Esophagus muscularis mucosa (tissue), 4 donors: ENCODE measurements at regions not wholly inside any gene's neighbourhood (a gene's known extent, or its start where the extent isn't known, plus 50 kb on each side); places are given as distances from the start of the nearest gene placed in this dataset.
"Not testable (repeated sequence)": the region's sequence is repeated elsewhere in the genome, so short reads cannot be mapped to it uniquely, and the experiment has no call there.

Source experiments
- DNase-seq: peaks from one replicate; pipeline ENCODE4 v3.0.0-alpha.2; 2017; ENCODE audit errors: extremely low spot score
- H3K27ac ChIP-seq, 4 donors: fragments of 200-600 bp; sonication (generic); replicated peaks in 1 of 4; 1 replicate in 3 of 4; 2 replicates in 1 of 4; pipeline ENCODE4 v1.5.1; 2016 to 2019; ENCODE audit warnings: mild to moderate bottlenecking in 1 of 4
- H3K27me3 ChIP-seq, 4 donors: fragments of 200-600 bp; sonication (generic); one replicate each; pipeline versions ENCODE4 v1.5.1 to v1.6.0; 2016 to 2019
- H3K36me3 ChIP-seq, 4 donors: fragments of 200-600 bp; sonication (generic); one replicate each; pipeline ENCODE4 v1.5.1; 2016 to 2019
- H3K4me1 ChIP-seq, 4 donors: fragments of 200-600 bp; sonication (generic); one replicate each; pipeline ENCODE4 v1.5.1; 2016 to 2019
- H3K4me3 ChIP-seq, 4 donors: fragments of 200-600 bp; sonication (generic); 1 replicate in 2 of 4; 2 replicates in 2 of 4; pipeline ENCODE4 v1.5.1; 2016 to 2019; ENCODE audit warnings: mild to moderate bottlenecking in 4 of 4, moderate library complexity in 1 of 4
- H3K9me3 ChIP-seq, 4 donors: fragments of 200-600 bp; sonication (generic); 1 replicate in 3 of 4; 2 replicates in 1 of 4; pipeline ENCODE4 v1.5.1; 2016 to 2019
- EP300 ChIP-seq: sonication (generic); formaldehyde crosslinking; IDR thresholded peaks from one replicate; pipeline ENCODE4 v1.6.1; 2017; ENCODE audit warnings: antibody characterized with exemption
- POLR2A ChIP-seq: fragments of 450-650 bp; IDR thresholded peaks from one replicate; pipeline ENCODE4 v1.6.1; 2017; ENCODE audit warnings: antibody characterized with exemption, moderate library complexity, mild to moderate bottlenecking, low read depth
- POLR2AphosphoS5 ChIP-seq, 2 donors: sonication (generic); formaldehyde crosslinking; IDR thresholded peaks; one replicate each; pipeline ENCODE4 v1.6.1; 2017; ENCODE audit warnings: antibody characterized with exemption in 2 of 2
- WGBS: methylation state at CpG from one replicate; pipeline ENCODE4 v1.1.5; 2018; 5-methylcytosine and 5-hydroxymethylcytosine counted together
- intact Hi-C: fragments of 100-400 bp; cut with DNase I; formaldehyde crosslinking; loops from one replicate; pipeline ENCODE4 v1.15.1; 2023
- TF ChIP-seq, protein P1 (sequence below), 3 experiments: fragments of 200-600 bp in 2 of 3; fragments of 450-650 bp in 1 of 3; sonication (generic) in 2 of 3; IDR thresholded peaks; one replicate each; pipeline ENCODE4 v1.5.1; 2017 to 2019; ENCODE audit warnings: antibody characterized with exemption in 3 of 3, mild to moderate bottlenecking in 2 of 3, moderate library complexity in 1 of 3

- WGBS: 85% methylated on average over 9 of the region's 9 CpGs
- H3K27me3 ChIP-seq: no peaks in the 10 kb centered on the region
- TF ChIP-seq, protein P1, sequence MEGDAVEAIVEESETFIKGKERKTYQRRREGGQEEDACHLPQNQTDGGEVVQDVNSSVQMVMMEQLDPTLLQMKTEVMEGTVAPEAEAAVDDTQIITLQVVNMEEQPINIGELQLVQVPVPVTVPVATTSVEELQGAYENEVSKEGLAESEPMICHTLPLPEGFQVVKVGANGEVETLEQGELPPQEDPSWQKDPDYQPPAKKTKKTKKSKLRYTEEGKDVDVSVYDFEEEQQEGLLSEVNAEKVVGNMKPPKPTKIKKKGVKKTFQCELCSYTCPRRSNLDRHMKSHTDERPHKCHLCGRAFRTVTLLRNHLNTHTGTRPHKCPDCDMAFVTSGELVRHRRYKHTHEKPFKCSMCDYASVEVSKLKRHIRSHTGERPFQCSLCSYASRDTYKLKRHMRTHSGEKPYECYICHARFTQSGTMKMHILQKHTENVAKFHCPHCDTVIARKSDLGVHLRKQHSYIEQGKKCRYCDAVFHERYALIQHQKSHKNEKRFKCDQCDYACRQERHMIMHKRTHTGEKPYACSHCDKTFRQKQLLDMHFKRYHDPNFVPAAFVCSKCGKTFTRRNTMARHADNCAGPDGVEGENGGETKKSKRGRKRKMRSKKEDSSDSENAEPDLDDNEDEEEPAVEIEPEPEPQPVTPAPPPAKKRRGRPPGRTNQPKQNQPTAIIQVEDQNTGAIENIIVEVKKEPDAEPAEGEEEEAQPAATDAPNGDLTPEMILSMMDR (IDR thresholded peaks at IDR 0.05): no peak
- TF ChIP-seq EP300 (no peak), POLR2AphosphoS5 (IDR thresholded peaks at IDR 0.05) (no peak), POLR2A (no peak)
- H3K4me1 ChIP-seq: no peaks in the 10 kb centered on the region
- H3K9me3 ChIP-seq: no peaks in the 10 kb centered on the region
- no peak overlapping the region for H3K4me3 ChIP-seq
- no peak for DNase-seq
- no peak overlapping the region for H3K27ac ChIP-seq
- intact Hi-C loops: no loop called here
- H3K36me3 ChIP-seq: no peaks in the 10 kb centered on the region
Measured at GRCh38 chr15:96648866-96649265, 318.4 kb downstream of the NR2F2 start.

- Histone ChIP-seq H3K9me3 (no peaks in the 10 kb centered on the region), H3K4me1 (no peaks in the 10 kb centered on the region), H3K27me3 (no peaks in the 10 kb centered on the region), H3K4me3 (no peak overlapping the region), H3K36me3 (no peaks in the 10 kb centered on the region), H3K27ac (no peak overlapping the region)
- TF ChIP-seq EP300: no peak
- TF ChIP-seq POLR2A: no peak
- no peak for TF ChIP-seq POLR2AphosphoS5 (IDR thresholded peaks at IDR 0.05)
- TF ChIP-seq, protein P1 (IDR thresholded peaks at IDR 0.05): no peak
- no peak for DNase-seq
- intact Hi-C loops: no loop called here
- 77% methylated on average over 1 of the region's 1 CpG for WGBS
Measured at GRCh38 chr15:96657096-96657495, 326.6 kb downstream of the NR2F2 start.

DNA sequence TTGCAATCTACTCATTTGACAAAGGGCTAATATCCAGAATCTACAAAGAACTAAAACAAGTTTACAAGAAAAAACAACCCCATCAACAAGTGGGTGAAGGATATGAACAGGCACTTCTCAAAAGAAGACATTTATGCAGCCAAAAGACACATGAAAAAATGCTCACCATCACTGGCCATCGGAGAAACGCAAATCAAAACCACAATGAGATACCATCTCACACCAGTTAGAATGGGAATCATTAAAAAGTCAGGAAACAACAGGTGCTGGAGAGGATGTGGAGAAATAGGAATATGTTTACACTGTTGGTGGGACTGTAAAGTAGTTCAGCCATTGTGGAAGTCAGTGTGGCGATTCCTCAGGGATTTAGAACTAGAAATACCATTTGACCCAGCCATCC is 336.5 kb downstream of the NR2F2 start:
- H3K9me3 ChIP-seq, H3K27ac ChIP-seq, H3K4me1 ChIP-seq, DNase-seq, H3K27me3 ChIP-seq, H3K36me3 ChIP-seq, H3K4me3 ChIP-seq, intact Hi-C loops: not testable (repeated sequence)
- WGBS: 94% methylated on average over 3 of the region's 3 CpGs

- H3K4me1 ChIP-seq: no peaks in the 10 kb centered on the region
- intact Hi-C loops: no loop called here
- no peaks in the 10 kb centered on the region for H3K27me3 ChIP-seq
- TF ChIP-seq POLR2A (no peak), POLR2AphosphoS5 (IDR thresholded peaks at IDR 0.05) (no peak), EP300 (no peak)
- TF ChIP-seq, protein P1 (IDR thresholded peaks at IDR 0.05): no peak
- no peak overlapping the region for H3K4me3 ChIP-seq
- no peak overlapping the region for H3K27ac ChIP-seq
- H3K36me3 ChIP-seq: no peaks in the 10 kb centered on the region
- DNase-seq: no peak
- H3K9me3 ChIP-seq: no peaks in the 10 kb centered on the region
- WGBS: 85% methylated on average over 5 of the region's 5 CpGs
Measured at GRCh38 chr15:96670389-96670788, 339.9 kb downstream of the NR2F2 start.

DNA sequence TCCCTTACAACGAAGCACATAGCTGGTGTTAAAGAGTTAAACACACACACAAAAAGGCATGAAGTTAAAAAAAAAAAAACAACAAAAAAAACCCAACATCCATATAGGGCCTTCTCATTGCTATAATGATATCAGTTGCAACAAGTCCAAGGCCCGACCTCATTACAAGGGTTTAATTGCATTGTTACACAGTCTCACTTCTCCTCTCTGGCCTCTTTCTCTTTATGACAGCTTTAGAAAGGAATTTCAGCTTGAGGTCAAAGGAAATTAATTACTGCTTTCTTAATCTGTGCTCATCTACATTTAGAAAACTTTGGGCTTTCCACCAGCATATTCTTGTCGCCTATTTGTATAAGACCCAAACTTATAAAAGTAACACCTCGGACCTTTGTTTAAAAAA is 342.1 kb downstream of the NR2F2 start:
- H3K4me1 ChIP-seq: no peaks in the 10 kb centered on the region
- H3K27ac ChIP-seq: no peak overlapping the region
- H3K4me3 ChIP-seq: no peak overlapping the region
- intact Hi-C loops: no loop called here
- no peaks in the 10 kb centered on the region for H3K36me3 ChIP-seq
- 64% methylated on average over 4 of the region's 4 CpGs for WGBS
- H3K9me3 ChIP-seq: no peaks in the 10 kb centered on the region
- no peak for DNase-seq
- H3K27me3 ChIP-seq: no peaks in the 10 kb centered on the region
- TF ChIP-seq POLR2AphosphoS5 (IDR thresholded peaks at IDR 0.05): no peak
- TF ChIP-seq, protein P1 (IDR thresholded peaks at IDR 0.05): no peak
- no peak for TF ChIP-seq EP300
- no peak for TF ChIP-seq POLR2A
